Gastroesophageal sphincter (tissue), 3 donors: ENCODE measurements at regions not wholly inside any gene's neighbourhood (a gene's known extent, or its start where the extent isn't known, plus 50 kb on each side); places are given as distances from the start of the nearest gene placed in this dataset.

ENCODE experiments used
- CTCF ChIP-seq, 4 experiments: fragments of 200-600 bp in 2 of 4; fragments of 450-650 bp in 2 of 4; sonication (generic) in 1 of 4; IDR thresholded peaks; one replicate each; pipeline ENCODE4 v1.5.1; 2017 to 2019; ENCODE audit warnings: antibody characterized with exemption in 4 of 4, mild to moderate bottlenecking in 2 of 4, moderate library complexity in 2 of 4
- EP300 ChIP-seq: sonication (generic); formaldehyde crosslinking; IDR thresholded peaks from one replicate; pipeline ENCODE4 v1.6.1; 2017; ENCODE audit warnings: antibody characterized with exemption, mild to moderate bottlenecking
- POLR2A ChIP-seq, 2 donors: fragments of 450-650 bp; IDR thresholded peaks; one replicate each; pipeline ENCODE4 v1.6.1; 2017; ENCODE audit warnings: antibody characterized with exemption in 2 of 2, mild to moderate bottlenecking in 2 of 2, moderate library complexity in 1 of 2
- POLR2AphosphoS5 ChIP-seq: sonication (generic); formaldehyde crosslinking; IDR thresholded peaks from one replicate; pipeline ENCODE4 v1.6.1; 2017; ENCODE audit warnings: antibody characterized with exemption

- TF ChIP-seq CTCF (IDR thresholded peaks at IDR 0.05) (no peak), POLR2AphosphoS5 (no peak), EP300 (no peak), POLR2A (IDR thresholded peaks at IDR 0.05) (no peak)
Measured at GRCh38 chr4:13940921-13941320, 313.4 kb upstream of the BOD1L1 start.
